ENCODE measurements at regions not wholly inside any gene's neighbourhood (a gene's known extent, or its start where the extent isn't known, plus 50 kb on each side); places are given as distances from the start of the nearest gene placed in this dataset.
"Not testable (repeated sequence)": the region's sequence is repeated elsewhere in the genome, so short reads cannot be mapped to it uniquely, and the experiment has no call there.

GRCh38 chr1:145482214-145482860, 56.9 kb upstream of the NBPF20 start:
- DNase-seq (ENCODE audit: low read depth in 2 of 2): not testable (repeated sequence)

GRCh38 chr1:145475962-145476361, 50.6 kb upstream of the NBPF20 start:
- not testable (repeated sequence) for DNase-seq (ENCODE audit: low read depth in 2 of 2)

DNA sequence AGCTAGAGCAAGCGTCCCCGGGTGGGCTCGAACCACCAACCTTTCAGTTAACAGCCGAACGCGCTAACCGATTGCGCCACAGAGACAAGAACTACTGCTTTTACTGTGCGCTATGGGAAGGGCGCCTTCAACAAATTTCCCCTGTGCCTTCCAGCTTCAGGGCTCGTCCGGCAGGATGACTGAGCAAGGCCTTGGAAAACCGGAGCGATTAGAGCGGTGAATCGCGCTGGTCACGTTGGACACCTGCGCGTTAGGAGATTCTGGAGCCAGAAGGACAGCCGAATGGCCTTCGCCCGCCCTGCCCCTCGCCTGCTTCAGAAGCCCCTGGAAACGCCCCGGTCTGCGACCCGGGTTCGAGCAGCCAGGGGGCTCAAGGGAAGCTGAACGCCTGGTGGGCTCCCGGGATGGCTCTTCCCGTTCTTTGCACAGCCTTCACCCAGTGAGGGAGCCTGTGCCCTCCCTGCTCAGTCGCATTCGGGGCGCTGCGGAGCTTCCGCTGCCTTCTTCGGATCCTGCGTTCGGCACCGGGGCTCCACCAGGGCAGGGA, 50.0 kb upstream of the NBPF20 start:
- peak; percentile 27 to 53 for DNase-seq (ENCODE audit: low read depth in 2 of 2)
